Neural cell (in vitro differentiated cells): ENCODE measurements at regions not wholly inside any gene's neighbourhood (a gene's known extent, or its start where the extent isn't known, plus 50 kb on each side); places are given as distances from the start of the nearest gene placed in this dataset.

ENCODE experiments used
- H2AFZ ChIP-seq: fragments of 200-600, 300-800 bp; sonication (generic), shearing (Covaris generic); 2 replicates; pipeline ENCODE4 v1.6.0; 2014; ENCODE audit warnings: low read depth, mild to moderate bottlenecking, antibody characterized with exemption, low read length, moderate library complexity
- H3F3A ChIP-seq: fragments of 200-600 bp; shearing (Covaris generic); 2 replicates; pipeline ENCODE4 v1.6.1; 2016; ENCODE audit warnings: mild to moderate bottlenecking, moderate library complexity, mixed read lengths, antibody characterized with exemption, low read length; ENCODE audit not compliant: insufficient read depth, poor library complexity, severe bottlenecking
- H3K27ac ChIP-seq: fragments of 200-600, 300-800 bp; sonication (generic), shearing (Covaris generic); 2 replicates; pipeline ENCODE4 v1.5.1; 2014; ENCODE audit warnings: mild to moderate bottlenecking, low read length, moderate library complexity
- H3K27me3 ChIP-seq: fragments of 300-800, 200-600 bp; sonication (generic), shearing (Covaris generic); 2 replicates; pipeline ENCODE4 v1.6.0; 2014; ENCODE audit warnings: mild to moderate bottlenecking, low read depth, low read length, moderate library complexity; ENCODE audit not compliant: insufficient read depth
- H3K36me3 ChIP-seq: fragments of 300-800, 200-600 bp; sonication (generic), shearing (Covaris generic); 2 replicates; pipeline ENCODE4 v1.5.1; 2014; ENCODE audit warnings: mild to moderate bottlenecking, antibody characterized with exemption, low read length, moderate library complexity; ENCODE audit not compliant: insufficient read depth
- H3K4me2 ChIP-seq: fragments of 300-800, 200-600 bp; sonication (generic), shearing (Covaris generic); 2 replicates; pipeline ENCODE4 v1.6.0; 2014; ENCODE audit warnings: mild to moderate bottlenecking, low read length
- H3K4me3 ChIP-seq: fragments of 300-800, 200-600 bp; sonication (generic), shearing (Covaris generic); 2 replicates; pipeline ENCODE4 v1.5.1; 2014; ENCODE audit warnings: mild to moderate bottlenecking, low read length, moderate library complexity
- H3K79me2 ChIP-seq: fragments of 200-600 bp; shearing (Covaris generic); replicated peaks from 2 replicates; pipeline ENCODE4 v1.6.0; 2014; ENCODE audit warnings: mild to moderate bottlenecking, low read length, moderate library complexity; ENCODE audit not compliant: insufficient read depth
- H3K9ac ChIP-seq: fragments of 300-800, 200-600 bp; sonication (generic), shearing (Covaris generic); 2 replicates; pipeline ENCODE4 v1.6.1; 2016; ENCODE audit warnings: mild to moderate bottlenecking, low read length, mixed read lengths
- H3K9me2 ChIP-seq: fragments of 200-600 bp; shearing (Covaris generic); 2 replicates; pipeline ENCODE4 v1.6.1; 2016; ENCODE audit warnings: mild to moderate bottlenecking, low read length, mixed read lengths; ENCODE audit not compliant: insufficient read depth
- H3K9me3 ChIP-seq: fragments of 200-600, 300-800 bp; sonication (generic), shearing (Covaris generic); 2 replicates; pipeline ENCODE4 v1.6.1; 2016; ENCODE audit warnings: mild to moderate bottlenecking, mixed run types, low read length, moderate library complexity, mixed read lengths
- H4K20me1 ChIP-seq: fragments of 200-600 bp; shearing (Covaris generic); 2 replicates; pipeline ENCODE4 v1.6.1; 2016; ENCODE audit warnings: mild to moderate bottlenecking, mixed run types; ENCODE audit not compliant: insufficient read depth
- EP300 ChIP-seq: fragments of 450-650 bp; conservative IDR thresholded peaks from 2 replicates; pipeline ENCODE4 v1.6.1; 2014; ENCODE audit warnings: antibody characterized with exemption, mild to moderate bottlenecking, moderate library complexity; ENCODE audit not compliant: poor library complexity, severe bottlenecking
- EZH2 ChIP-seq: fragments of 200-600, 300-800 bp; shearing (Covaris generic), sonication (generic); IDR thresholded peaks from 2 replicates; pipeline ENCODE4 v1.6.1; 2014; ENCODE audit warnings: antibody characterized with exemption, low read length, borderline replicate concordance, mild to moderate bottlenecking; ENCODE audit not compliant: insufficient read depth, poor library complexity, severe bottlenecking
- MXI1 ChIP-seq: fragments of 450-650 bp; conservative IDR thresholded peaks from 2 replicates; pipeline ENCODE4 v1.6.1; 2014; ENCODE audit warnings: antibody characterized with exemption, mild to moderate bottlenecking; ENCODE audit not compliant: poor library complexity, severe bottlenecking
- POLR2AphosphoS5 ChIP-seq: IDR thresholded peaks from 2 replicates; pipeline ENCODE4 v1.6.1; 2012
- RAD21 ChIP-seq: fragments of 450-650 bp; conservative IDR thresholded peaks from 2 replicates; pipeline ENCODE4 v1.6.1; 2014; ENCODE audit warnings: antibody characterized with exemption, mild to moderate bottlenecking, moderate library complexity
- SMC3 ChIP-seq: fragments of 450-650 bp; conservative IDR thresholded peaks from 2 replicates; pipeline ENCODE4 v1.6.1; 2014; ENCODE audit warnings: antibody characterized with exemption, mild to moderate bottlenecking, moderate library complexity; ENCODE audit not compliant: poor library complexity
- TAF1 ChIP-seq: IDR thresholded peaks from 2 replicates; pipeline ENCODE4 v1.6.1; 2012; ENCODE audit warnings: low read depth
- TF ChIP-seq, protein P1 (sequence below): IDR thresholded peaks from 2 replicates; pipeline ENCODE4 v1.6.1; 2012; ENCODE audit warnings: borderline replicate concordance
- TF ChIP-seq, protein P2 (sequence below): fragments of 450-650 bp; IDR thresholded peaks from 2 replicates; pipeline ENCODE4 v1.5.1; 2014; ENCODE audit warnings: antibody characterized with exemption, mild to moderate bottlenecking, moderate library complexity; ENCODE audit not compliant: poor library complexity, severe bottlenecking

DNA sequence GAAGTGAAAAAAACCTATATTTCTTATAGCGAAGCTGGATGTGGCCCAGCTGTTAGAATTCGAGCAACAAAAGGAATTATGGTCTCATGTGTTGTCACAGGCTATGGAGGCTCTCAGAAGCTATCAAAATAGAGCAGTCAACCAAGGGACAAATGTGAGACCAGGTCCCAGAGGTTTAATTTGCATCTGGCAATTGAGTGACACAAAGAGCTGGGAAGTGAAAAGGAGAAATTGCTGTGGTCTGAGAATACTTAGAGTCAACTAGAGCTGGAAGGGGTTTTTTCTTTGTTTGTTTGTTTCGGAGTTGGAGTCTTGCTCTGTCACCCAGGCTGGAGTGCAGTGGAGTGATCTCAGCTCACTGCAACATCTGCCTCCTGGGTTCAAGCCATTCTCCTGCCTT is 61.3 kb upstream of the SMAD3 start:
- H3K36me3 ChIP-seq: no peaks in the 10 kb centered on the region
- H3K4me2 ChIP-seq: no peak overlapping the region
- H3K27ac ChIP-seq: peak overlapping the region; percentile 52
- no peaks in the 10 kb centered on the region for H4K20me1 ChIP-seq
- no peaks in the 10 kb centered on the region for H3K9me2 ChIP-seq
- no peaks in the 10 kb centered on the region for H3K79me2 ChIP-seq
- peak overlapping the region; percentile 4 for H3K4me3 ChIP-seq
- no peak overlapping the region for H3K9ac ChIP-seq
- H3K27me3 ChIP-seq: no peaks in the 10 kb centered on the region
- TF ChIP-seq POLR2AphosphoS5: peak; percentile 86
- no peak for TF ChIP-seq MXI1
- TF ChIP-seq EZH2: no peak
- TF ChIP-seq EP300: peak; percentile 95
- no peaks in the 10 kb centered on the region for H3K9me3 ChIP-seq
- H2AFZ ChIP-seq: no peak overlapping the region
- H3F3A ChIP-seq: no peaks in the 10 kb centered on the region

DNA sequence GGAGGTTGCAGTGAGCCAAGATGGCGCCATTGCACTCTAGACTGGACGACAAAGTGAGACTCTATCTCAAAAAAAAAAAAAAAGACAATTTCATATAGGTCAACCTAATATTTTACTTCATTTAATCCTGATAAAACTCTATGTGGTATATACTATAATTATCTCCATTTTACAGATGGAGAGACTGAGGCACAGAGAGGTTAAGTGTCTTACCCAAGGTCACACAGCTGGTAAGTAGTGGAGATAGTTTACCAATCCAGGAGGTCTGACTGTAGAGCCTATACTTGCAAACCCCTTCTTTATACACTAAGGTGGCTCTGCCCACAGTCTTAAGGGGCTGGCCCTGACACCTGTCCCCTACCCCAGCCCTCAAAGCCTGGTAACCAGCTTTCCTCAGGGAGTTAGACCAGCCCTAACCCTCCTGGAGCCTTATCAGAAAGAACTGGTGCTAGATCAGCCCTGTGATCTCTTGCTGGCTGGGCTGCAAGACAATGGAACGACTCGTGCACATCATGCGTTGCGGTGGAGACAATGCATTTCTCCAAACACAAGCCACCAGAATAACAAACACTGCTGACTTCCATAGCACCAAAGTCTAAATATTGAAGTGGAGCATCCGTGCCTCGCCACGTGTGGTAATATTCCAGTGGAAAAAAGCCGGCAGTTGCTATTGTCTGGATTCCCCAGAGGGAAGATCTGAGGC is 60.0 kb upstream of the SMAD3 start:
- Histone ChIP-seq H3K27me3 (no peaks in the 10 kb centered on the region), H4K20me1 (no peaks in the 10 kb centered on the region), H3K36me3 (no peaks in the 10 kb centered on the region), H3F3A (no peaks in the 10 kb centered on the region), H3K4me2 (no peak overlapping the region), H3K9ac (no peak overlapping the region), H3K9me3 (no peaks in the 10 kb centered on the region), H3K4me3 (no peak overlapping the region), H2AFZ (no peak overlapping the region), H3K9me2 (no peaks in the 10 kb centered on the region), H3K27ac (no peak overlapping the region), H3K79me2 (no peaks in the 10 kb centered on the region)
- TF ChIP-seq EZH2 (no peak), POLR2AphosphoS5 (no peak), TAF1 (no peak), EP300 (no peak), RAD21 (no peak), MXI1 (no peak), SMC3 (no peak)
- TF ChIP-seq, protein P1, sequence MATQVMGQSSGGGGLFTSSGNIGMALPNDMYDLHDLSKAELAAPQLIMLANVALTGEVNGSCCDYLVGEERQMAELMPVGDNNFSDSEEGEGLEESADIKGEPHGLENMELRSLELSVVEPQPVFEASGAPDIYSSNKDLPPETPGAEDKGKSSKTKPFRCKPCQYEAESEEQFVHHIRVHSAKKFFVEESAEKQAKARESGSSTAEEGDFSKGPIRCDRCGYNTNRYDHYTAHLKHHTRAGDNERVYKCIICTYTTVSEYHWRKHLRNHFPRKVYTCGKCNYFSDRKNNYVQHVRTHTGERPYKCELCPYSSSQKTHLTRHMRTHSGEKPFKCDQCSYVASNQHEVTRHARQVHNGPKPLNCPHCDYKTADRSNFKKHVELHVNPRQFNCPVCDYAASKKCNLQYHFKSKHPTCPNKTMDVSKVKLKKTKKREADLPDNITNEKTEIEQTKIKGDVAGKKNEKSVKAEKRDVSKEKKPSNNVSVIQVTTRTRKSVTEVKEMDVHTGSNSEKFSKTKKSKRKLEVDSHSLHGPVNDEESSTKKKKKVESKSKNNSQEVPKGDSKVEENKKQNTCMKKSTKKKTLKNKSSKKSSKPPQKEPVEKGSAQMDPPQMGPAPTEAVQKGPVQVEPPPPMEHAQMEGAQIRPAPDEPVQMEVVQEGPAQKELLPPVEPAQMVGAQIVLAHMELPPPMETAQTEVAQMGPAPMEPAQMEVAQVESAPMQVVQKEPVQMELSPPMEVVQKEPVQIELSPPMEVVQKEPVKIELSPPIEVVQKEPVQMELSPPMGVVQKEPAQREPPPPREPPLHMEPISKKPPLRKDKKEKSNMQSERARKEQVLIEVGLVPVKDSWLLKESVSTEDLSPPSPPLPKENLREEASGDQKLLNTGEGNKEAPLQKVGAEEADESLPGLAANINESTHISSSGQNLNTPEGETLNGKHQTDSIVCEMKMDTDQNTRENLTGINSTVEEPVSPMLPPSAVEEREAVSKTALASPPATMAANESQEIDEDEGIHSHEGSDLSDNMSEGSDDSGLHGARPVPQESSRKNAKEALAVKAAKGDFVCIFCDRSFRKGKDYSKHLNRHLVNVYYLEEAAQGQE: no peak
- TF ChIP-seq, protein P2, sequence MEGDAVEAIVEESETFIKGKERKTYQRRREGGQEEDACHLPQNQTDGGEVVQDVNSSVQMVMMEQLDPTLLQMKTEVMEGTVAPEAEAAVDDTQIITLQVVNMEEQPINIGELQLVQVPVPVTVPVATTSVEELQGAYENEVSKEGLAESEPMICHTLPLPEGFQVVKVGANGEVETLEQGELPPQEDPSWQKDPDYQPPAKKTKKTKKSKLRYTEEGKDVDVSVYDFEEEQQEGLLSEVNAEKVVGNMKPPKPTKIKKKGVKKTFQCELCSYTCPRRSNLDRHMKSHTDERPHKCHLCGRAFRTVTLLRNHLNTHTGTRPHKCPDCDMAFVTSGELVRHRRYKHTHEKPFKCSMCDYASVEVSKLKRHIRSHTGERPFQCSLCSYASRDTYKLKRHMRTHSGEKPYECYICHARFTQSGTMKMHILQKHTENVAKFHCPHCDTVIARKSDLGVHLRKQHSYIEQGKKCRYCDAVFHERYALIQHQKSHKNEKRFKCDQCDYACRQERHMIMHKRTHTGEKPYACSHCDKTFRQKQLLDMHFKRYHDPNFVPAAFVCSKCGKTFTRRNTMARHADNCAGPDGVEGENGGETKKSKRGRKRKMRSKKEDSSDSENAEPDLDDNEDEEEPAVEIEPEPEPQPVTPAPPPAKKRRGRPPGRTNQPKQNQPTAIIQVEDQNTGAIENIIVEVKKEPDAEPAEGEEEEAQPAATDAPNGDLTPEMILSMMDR: no peak
